Pancreas (tissue), 10 donors: ENCODE measurements at regions not wholly inside any gene's neighbourhood (a gene's known extent, or its start where the extent isn't known, plus 50 kb on each side); places are given as distances from the start of the nearest gene placed in this dataset.
"Not testable (repeated sequence)": the region's sequence is repeated elsewhere in the genome, so short reads cannot be mapped to it uniquely, and the experiment has no call there.

Experiments used
- ATAC-seq, 4 donors: fragments of 200-7000 bp; cut with Tn5 transposase; one replicate each; pipeline versions ENCODE4 v1.8.0 to v1.9.1; 2020; ENCODE audit warnings: mild to moderate bottlenecking in 4 of 4, moderate library complexity in 4 of 4
- DNase-seq, 6 donors: peaks; one replicate each; pipeline ENCODE4 v3.0.0-alpha.2; 2020
- FAIRE-seq: peaks from 2 replicates; lab custom pipeline; 2012; peaks lifted over from hg19 to GRCh38; lab: Jason Lieb, UNC
- H3K27ac ChIP-seq, 4 donors: fragments of 200-600 bp; sonication (generic); 1 replicate in 3 of 4; 2 replicates in 1 of 4; pipeline versions ENCODE4 v1.5.0 to v1.8.0; 2020
- H3K27me3 ChIP-seq, 4 donors: fragments of 200-600 bp; one replicate each; pipeline ENCODE4 v1.8.0; 2021
- H3K36me3 ChIP-seq, 3 donors: fragments of 200-600 bp; sonication (generic) in 1 of 3; one replicate each; pipeline versions ENCODE4 v1.5.0 to v1.8.0; 2020 to 2021
- H3K4me1 ChIP-seq, 3 donors: fragments of 200-600 bp; one replicate each; pipeline ENCODE4 v1.8.0; 2021
- H3K4me3 ChIP-seq, 4 donors: fragments of 200-600 bp; sonication (generic) in 2 of 4; one replicate each; pipeline versions ENCODE4 v1.5.0 to v1.8.0; 2020 to 2021
- H3K9me3 ChIP-seq, 4 donors: fragments of 200-600 bp; one replicate each; pipeline ENCODE4 v1.8.0; 2021
- WGBS, 2 donors: extraction: QIAGEN DNeasy Blood & Tissue Kit; methylation state at CpG; one replicate each; pipeline ENCODE4 v1.1.7; 2013; 5-methylcytosine and 5-hydroxymethylcytosine counted together
- intact Hi-C, 3 donors: fragments of 100-400 bp; cut with DNase I; formaldehyde crosslinking; loops; one replicate each; pipeline versions ENCODE4 v1.11.1 to v1.14.2; 2022
- TF ChIP-seq, protein P1 (sequence below), 4 donors: fragments of 200-600 bp; sonication (generic) in 3 of 4; IDR thresholded peaks; one replicate each; pipeline versions ENCODE4 v1.5.0 to v1.8.0; 2021; ENCODE audit warnings: antibody characterized with exemption in 4 of 4
- donor health status: healthy with polysubstance abuse.
- donor health status: DM: no; HTN: no; CAD: no; lungs with moderate emphysema.
- donor health status: DM: no; HTN: no; CAD: no.
- donor health status: control.
- donor health status: control.
- donor health status: Bipolar disorder and iron deficiency.
- donor health status: DM: yes; HTN: yes; CAD: no.
- donor health status: DM: no; HTN: no; CAD: no.
- donor health status: DM: no; HTN: no; CAD: no.
- donor health status: DM: yes; HTN: yes; CAD: no.

DNA sequence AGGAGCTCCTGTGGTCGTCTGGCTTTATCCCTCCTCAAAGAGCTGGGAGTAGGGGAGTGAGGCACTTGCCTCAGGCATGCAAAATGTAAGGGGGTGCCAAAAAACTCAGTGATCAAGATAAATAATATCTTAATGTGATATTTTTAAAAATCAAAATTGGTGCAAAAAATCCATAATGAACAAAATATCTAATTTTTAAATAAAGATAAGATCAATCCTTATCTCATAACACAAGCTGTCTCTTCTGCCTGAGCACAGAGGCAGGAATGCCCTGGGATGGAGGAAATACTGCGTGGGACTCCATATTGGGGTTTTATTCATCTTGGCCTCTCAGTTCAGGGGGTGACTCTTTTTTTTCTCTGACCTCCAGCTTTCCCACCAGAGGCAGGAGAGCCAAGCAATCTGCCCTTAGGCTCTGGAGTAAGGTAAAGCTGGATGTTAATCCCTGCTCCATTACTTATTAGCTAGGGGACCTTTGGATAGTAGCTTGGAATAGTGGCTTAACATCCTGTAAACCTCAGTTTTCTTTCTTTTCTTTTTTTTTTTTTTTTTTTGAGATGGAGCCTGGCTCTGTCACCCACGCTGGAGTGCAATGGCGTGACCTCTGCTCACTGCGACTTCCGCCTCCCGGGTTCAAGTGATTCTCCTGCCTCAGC is 77.3 kb upstream of the NFASC start:
- ATAC-seq (no peak), DNase-seq (no peak), FAIRE-seq (no peak)
- no peaks in the 10 kb centered on the region for H3K4me1 ChIP-seq
- H3K27me3 ChIP-seq = peaks cover 0 to 3% (median 0%) of the 10 kb centered on the region in 4 donors
- TF ChIP-seq, protein P1, sequence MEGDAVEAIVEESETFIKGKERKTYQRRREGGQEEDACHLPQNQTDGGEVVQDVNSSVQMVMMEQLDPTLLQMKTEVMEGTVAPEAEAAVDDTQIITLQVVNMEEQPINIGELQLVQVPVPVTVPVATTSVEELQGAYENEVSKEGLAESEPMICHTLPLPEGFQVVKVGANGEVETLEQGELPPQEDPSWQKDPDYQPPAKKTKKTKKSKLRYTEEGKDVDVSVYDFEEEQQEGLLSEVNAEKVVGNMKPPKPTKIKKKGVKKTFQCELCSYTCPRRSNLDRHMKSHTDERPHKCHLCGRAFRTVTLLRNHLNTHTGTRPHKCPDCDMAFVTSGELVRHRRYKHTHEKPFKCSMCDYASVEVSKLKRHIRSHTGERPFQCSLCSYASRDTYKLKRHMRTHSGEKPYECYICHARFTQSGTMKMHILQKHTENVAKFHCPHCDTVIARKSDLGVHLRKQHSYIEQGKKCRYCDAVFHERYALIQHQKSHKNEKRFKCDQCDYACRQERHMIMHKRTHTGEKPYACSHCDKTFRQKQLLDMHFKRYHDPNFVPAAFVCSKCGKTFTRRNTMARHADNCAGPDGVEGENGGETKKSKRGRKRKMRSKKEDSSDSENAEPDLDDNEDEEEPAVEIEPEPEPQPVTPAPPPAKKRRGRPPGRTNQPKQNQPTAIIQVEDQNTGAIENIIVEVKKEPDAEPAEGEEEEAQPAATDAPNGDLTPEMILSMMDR (IDR thresholded peaks at IDR 0.05) = no peak
- H3K9me3 ChIP-seq = no peaks in the 10 kb centered on the region
- WGBS, 2 donors = 78 to 81% methylated on average over 7 of the region's 7 CpGs
- H3K36me3 ChIP-seq = no peaks in the 10 kb centered on the region
- intact Hi-C loops = no loop called here
- H3K4me3 ChIP-seq = no peak overlapping the region
- H3K27ac ChIP-seq = no peak overlapping the region

DNA sequence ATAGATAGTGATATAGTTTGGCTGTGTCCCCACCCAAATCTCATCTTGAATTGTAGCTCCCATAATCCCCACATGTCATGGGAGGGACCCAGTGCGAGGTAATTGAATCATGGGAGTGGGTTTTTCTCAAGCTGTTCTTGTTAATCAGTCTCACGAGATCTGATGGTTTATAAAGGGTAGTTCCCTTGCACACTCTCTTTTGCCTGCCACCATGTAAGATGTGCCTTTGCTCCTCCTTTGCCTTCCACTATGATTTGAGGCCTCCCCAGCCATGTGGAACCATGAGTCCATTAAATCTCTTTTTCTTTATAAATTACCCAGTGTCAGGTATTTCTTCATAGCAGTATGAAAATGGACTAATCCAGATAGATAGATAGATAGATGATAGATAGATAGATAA is 73.8 kb upstream of the NFASC start:
- H3K4me3 ChIP-seq, FAIRE-seq, DNase-seq, H3K36me3 ChIP-seq, H3K27me3 ChIP-seq, H3K4me1 ChIP-seq, intact Hi-C loops, H3K9me3 ChIP-seq, H3K27ac ChIP-seq, ATAC-seq: not testable (repeated sequence)
- 83 to 89% methylated on average over 2 of the region's 2 CpGs for WGBS, 2 donors

- Histone ChIP-seq H3K4me3 (no peak overlapping the region), H3K9me3 (no peaks in the 10 kb centered on the region), H3K36me3 (no peaks in the 10 kb centered on the region), H3K4me1 (no peaks in the 10 kb centered on the region), H3K27me3 (no peaks in the 10 kb centered on the region), H3K27ac (no peak overlapping the region)
- intact Hi-C loops = no loop called here
- ATAC-seq = no peak
- DNase-seq = no peak
- no peak for FAIRE-seq
- 61 to 68% methylated on average over 2 of the region's 2 CpGs for WGBS, 2 donors
- TF ChIP-seq, protein P1 (IDR thresholded peaks at IDR 0.05) = no peak
Measured at GRCh38 chr1:204797401-204797800, 73.3 kb upstream of the NFASC start.

GRCh38 chr1:204799630-204800029 is 71.0 kb upstream of the NFASC start:
- no peaks in the 10 kb centered on the region for H3K4me1 ChIP-seq
- intact Hi-C loops = loop anchor here in 1 of 3 donors (10.0 kb wide), 1 partner anchor 235 kb away; no protein-coding TSS in a partner anchor
- H3K27ac ChIP-seq = no peak overlapping the region
- FAIRE-seq (no peak), DNase-seq (no peak), ATAC-seq (no peak)
- H3K9me3 ChIP-seq = no peaks in the 10 kb centered on the region
- H3K27me3 ChIP-seq = no peaks in the 10 kb centered on the region
- 36 to 43% methylated on average over 2 of the region's 2 CpGs for WGBS, 2 donors
- TF ChIP-seq, protein P1 (IDR thresholded peaks at IDR 0.05) = no peak
- no peak overlapping the region for H3K4me3 ChIP-seq
- no peaks in the 10 kb centered on the region for H3K36me3 ChIP-seq

GRCh38 chr1:204801211-204801610 is 69.5 kb upstream of the NFASC start:
- WGBS, 2 donors = 24 to 52% methylated on average over 1 of the region's 1 CpG
- H3K27ac ChIP-seq = no peak overlapping the region
- no peaks in the 10 kb centered on the region for H3K36me3 ChIP-seq
- intact Hi-C loops = loop anchor here in 1 of 3 donors (10.0 kb wide), 1 partner anchor 236 kb away; no protein-coding TSS in a partner anchor
- H3K4me1 ChIP-seq = no peaks in the 10 kb centered on the region
- DNase-seq (no peak), ATAC-seq (no peak), FAIRE-seq (no peak)
- TF ChIP-seq, protein P1 (IDR thresholded peaks at IDR 0.05) = no peak
- no peak overlapping the region for H3K4me3 ChIP-seq
- no peaks in the 10 kb centered on the region for H3K9me3 ChIP-seq
- H3K27me3 ChIP-seq = no peaks in the 10 kb centered on the region
